Bronchial epithelial cell (primary cell): ENCODE measurements at regions not wholly inside any gene's neighbourhood (a gene's known extent, or its start where the extent isn't known, plus 50 kb on each side); places are given as distances from the start of the nearest gene placed in this dataset.

Experiments
- DNase-seq: peaks from one replicate; pipeline ENCODE4 v3.0.0-alpha.2; 2010; ENCODE audit warnings: low read depth
- FAIRE-seq: peaks from 2 replicates; lab custom pipeline; 2011; peaks lifted over from hg19 to GRCh38; lab: Jason Lieb, UNC
- H3K27me3 ChIP-seq: 2 replicates; pipeline ENCODE4 v1.5.1; 2011; ENCODE audit warnings: low read length; ENCODE audit not compliant: control insufficient read depth, insufficient read depth
- H3K36me3 ChIP-seq: 2 replicates; pipeline ENCODE4 v1.5.1; 2011; ENCODE audit warnings: low read length; ENCODE audit not compliant: control insufficient read depth, insufficient read depth
- H3K4me3 ChIP-seq: 2 replicates; pipeline ENCODE4 v1.5.1; 2011; ENCODE audit warnings: mild to moderate bottlenecking, low read depth, low read length, control low read depth
- TF ChIP-seq, protein P1 (sequence below): IDR thresholded peaks from 2 replicates; pipeline ENCODE4 v1.5.1; 2011; ENCODE audit warnings: mild to moderate bottlenecking, moderate library complexity, low read length, control low read depth, inconsistent platforms; ENCODE audit not compliant: insufficient read depth, severe bottlenecking

DNA sequence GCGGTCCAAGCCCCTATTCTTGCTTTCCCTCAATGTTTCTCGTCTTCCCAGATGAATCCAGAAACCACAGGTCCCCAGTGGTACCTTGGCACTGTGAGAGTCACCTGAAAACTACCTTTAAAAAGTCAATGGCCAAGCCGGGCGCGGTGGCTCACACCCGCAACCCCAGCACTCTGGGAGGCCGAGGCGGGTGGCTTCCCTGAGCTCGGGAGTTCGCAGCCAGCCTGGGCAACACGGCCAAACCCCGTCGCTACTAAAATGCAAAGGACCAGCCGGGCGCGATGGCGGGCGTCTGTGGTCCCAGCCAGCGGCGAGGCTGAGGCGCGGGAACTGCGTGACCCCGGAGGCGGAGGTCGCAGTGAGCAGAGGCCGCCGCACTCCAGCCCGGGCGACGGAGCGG is 285.9 kb downstream of the CHL1 start:
- Histone ChIP-seq H3K27me3 (no peaks in the 10 kb centered on the region), H3K36me3 (no peaks in the 10 kb centered on the region), H3K4me3 (no peak overlapping the region)
- no peak for FAIRE-seq
- DNase-seq = no peak
- TF ChIP-seq, protein P1, sequence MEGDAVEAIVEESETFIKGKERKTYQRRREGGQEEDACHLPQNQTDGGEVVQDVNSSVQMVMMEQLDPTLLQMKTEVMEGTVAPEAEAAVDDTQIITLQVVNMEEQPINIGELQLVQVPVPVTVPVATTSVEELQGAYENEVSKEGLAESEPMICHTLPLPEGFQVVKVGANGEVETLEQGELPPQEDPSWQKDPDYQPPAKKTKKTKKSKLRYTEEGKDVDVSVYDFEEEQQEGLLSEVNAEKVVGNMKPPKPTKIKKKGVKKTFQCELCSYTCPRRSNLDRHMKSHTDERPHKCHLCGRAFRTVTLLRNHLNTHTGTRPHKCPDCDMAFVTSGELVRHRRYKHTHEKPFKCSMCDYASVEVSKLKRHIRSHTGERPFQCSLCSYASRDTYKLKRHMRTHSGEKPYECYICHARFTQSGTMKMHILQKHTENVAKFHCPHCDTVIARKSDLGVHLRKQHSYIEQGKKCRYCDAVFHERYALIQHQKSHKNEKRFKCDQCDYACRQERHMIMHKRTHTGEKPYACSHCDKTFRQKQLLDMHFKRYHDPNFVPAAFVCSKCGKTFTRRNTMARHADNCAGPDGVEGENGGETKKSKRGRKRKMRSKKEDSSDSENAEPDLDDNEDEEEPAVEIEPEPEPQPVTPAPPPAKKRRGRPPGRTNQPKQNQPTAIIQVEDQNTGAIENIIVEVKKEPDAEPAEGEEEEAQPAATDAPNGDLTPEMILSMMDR = no peak

DNA sequence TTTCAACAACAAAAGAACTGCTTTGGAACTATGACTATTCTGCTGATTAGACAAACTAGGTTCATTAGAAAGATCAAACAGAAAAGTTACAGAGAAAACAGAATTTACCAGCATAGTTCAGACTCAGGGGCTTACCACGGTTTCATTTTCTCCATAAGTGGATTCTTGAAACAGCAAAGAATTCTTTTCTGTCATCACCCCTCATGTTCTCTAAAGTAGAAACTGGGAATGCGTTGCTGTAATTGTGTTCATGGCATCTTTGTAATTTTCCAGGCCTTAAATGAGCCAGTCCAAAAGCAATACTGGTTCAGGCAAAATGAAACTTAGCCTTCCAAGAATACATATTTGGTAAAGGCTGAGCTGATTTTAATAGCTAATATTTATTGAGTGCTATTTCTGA is 287.8 kb downstream of the CHL1 start:
- H3K27me3 ChIP-seq = no peaks in the 10 kb centered on the region
- TF ChIP-seq, protein P1 = no peak
- no peak for FAIRE-seq
- DNase-seq = no peak
- H3K4me3 ChIP-seq = no peak overlapping the region
- no peaks in the 10 kb centered on the region for H3K36me3 ChIP-seq

DNA sequence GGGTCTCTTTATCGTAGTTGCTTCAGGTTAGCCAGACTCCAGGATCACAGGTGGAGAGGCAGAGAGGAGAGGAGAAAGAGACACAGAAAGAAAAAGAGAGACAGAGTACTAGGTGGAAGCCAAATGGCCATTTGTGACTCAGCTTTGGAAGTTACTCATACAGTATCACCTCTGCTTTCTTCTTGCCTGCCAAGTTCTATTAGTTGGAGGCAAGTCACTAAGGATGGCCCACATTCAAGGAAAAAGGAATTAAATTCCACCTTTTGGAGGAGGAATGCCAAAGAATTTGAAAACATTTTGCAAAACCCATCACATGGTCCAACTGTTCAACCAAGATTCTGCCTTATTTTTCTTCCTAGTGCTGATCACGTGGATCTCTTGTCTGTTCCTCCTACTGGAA is 291.1 kb downstream of the CHL1 start:
- no peak for FAIRE-seq
- H3K36me3 ChIP-seq = no peaks in the 10 kb centered on the region
- no peak overlapping the region for H3K4me3 ChIP-seq
- DNase-seq = peak; percentile 63
- TF ChIP-seq, protein P1 = no peak
- no peaks in the 10 kb centered on the region for H3K27me3 ChIP-seq

DNA sequence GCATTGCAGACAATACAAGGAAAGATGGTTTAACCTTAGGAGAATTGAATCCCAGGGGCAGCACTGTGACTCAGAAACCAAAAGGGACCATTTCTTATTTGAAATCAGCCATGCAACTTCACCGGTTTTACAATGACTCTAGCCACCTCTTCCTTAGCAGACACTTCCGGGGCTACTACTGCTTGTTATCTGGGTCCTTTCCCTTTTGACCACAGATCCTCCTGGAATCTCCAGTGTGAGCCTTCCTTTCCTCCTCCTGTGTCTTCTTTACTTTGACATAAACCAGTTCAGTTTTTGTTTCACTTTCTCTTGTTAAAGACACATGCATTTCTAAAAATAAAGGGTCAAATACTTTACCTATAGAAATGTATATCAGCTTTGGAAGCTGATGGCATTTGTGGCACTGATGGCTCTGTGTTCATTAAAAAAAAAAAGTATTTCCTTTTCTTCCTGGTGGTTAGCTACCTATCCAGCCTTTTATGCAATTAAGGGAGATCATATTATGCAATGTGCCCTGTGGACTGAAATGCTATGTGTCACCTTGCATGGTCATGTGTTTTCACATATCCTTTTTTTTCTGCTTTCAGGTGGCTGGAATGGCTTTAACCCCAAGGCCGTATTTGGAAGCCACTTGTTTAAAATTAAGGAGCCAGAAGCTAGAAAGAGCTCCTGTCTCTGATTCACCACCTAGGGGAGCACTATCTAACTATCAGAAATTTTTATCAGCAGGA is 296.2 kb downstream of the CHL1 start:
- Histone ChIP-seq H3K36me3 (no peaks in the 10 kb centered on the region), H3K27me3 (no peaks in the 10 kb centered on the region), H3K4me3 (no peak overlapping the region)
- TF ChIP-seq, protein P1 = no peak
- FAIRE-seq = no peak
- DNase-seq = peak; percentile 36

DNA sequence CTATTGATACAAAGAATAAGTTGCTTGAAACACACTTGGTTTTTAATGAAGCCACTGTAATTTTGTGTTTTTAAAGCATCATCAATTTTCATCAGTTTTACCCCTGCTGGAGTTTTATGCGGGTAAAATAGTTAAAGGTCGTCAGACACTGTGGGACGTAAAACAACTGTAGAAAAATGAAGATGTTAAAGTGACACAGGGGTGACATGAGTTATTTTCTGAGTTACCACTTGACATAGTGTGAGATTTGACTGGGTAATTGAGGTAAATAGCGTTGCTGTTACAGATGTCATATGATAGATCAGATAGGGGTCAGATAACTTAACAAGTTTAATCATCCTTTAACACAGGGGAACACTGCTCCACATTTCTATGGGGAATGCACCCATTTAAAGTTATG is 297.6 kb downstream of the CHL1 start:
- Histone ChIP-seq H3K27me3 (no peaks in the 10 kb centered on the region), H3K4me3 (no peak overlapping the region), H3K36me3 (no peaks in the 10 kb centered on the region)
- no peak for DNase-seq
- TF ChIP-seq, protein P1 = no peak
- no peak for FAIRE-seq

DNA sequence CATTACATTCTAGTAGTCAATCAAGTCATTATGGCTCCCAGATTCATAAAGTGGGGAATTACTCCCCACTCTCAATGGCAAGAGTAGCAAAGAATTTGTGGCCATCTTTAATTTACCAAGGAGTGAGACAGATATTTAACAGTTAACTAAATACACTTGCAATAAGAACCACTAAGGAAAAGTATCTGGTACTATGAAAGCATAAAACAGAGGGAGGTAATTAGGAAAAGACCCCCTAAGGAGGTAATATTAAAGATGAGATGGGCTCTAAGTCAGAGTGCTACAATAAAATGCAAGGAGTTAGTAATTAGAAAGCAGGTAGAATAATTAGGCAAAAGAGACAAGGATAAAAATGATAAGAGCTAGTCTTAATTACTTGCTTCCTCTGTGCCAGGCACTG is 301.9 kb downstream of the CHL1 start:
- FAIRE-seq = no peak
- TF ChIP-seq, protein P1 = no peak
- DNase-seq = no peak
- no peaks in the 10 kb centered on the region for H3K36me3 ChIP-seq
- no peak overlapping the region for H3K4me3 ChIP-seq
- H3K27me3 ChIP-seq = no peaks in the 10 kb centered on the region
